WTC11 (cell line): ENCODE measurements at regions not wholly inside any gene's neighbourhood (a gene's known extent, or its start where the extent isn't known, plus 50 kb on each side); places are given as distances from the start of the nearest gene placed in this dataset.

Experiments
- ATAC-seq: fragments of 200-7000 bp; cut with Tn5 transposase; 2 replicates; pipeline ENCODE4 v1.10.0; 2021; ENCODE audit warnings: mild to moderate bottlenecking, moderate library complexity
- CTCF ChIA-PET: fragments of 300-600 bp; sonication (Branson Sonifier 250); formaldehyde crosslinking; loops from one replicate; lab custom pipeline; 2021; ENCODE audit warnings: antibody characterized with exemption; lab: Charles Lee
- POLR2A ChIA-PET: fragments of 350-600 bp; sonication (Branson Sonifier 250); formaldehyde crosslinking; loops from one replicate; lab custom pipeline; 2021; ENCODE audit warnings: antibody characterized with exemption; lab: Charles Lee
- DNase-seq: peaks from one replicate; pipeline ENCODE4 v3.0.0; 2021; ENCODE audit warnings: low spot score
- H3K27ac Mint-ChIP-seq: 2 replicates; pipeline ENCODE4 v1.8.0; 2021; ENCODE audit warnings: mixed read lengths
- H3K27me3 Mint-ChIP-seq: 2 replicates; pipeline ENCODE4 v1.8.0; 2021; ENCODE audit warnings: low read depth, mild to moderate bottlenecking, moderate library complexity, mixed read lengths
- H3K36me3 Mint-ChIP-seq: 2 replicates; pipeline ENCODE4 v1.8.0; 2021; ENCODE audit warnings: mixed read lengths
- H3K4me1 Mint-ChIP-seq: 2 replicates; pipeline ENCODE4 v1.8.0; 2022; ENCODE audit warnings: mixed read lengths
- H3K4me3 Mint-ChIP-seq: 2 replicates; pipeline ENCODE4 v1.8.0; 2021; ENCODE audit warnings: mild to moderate bottlenecking, moderate library complexity, mixed read lengths
- H3K9me3 Mint-ChIP-seq: 2 replicates; pipeline ENCODE4 v1.8.0; 2021; ENCODE audit warnings: mixed read lengths
- AFF4 ChIP-seq: sonication (generic); formaldehyde crosslinking; IDR thresholded peaks from 2 replicates; pipeline ENCODE4 v1.8.1; 2023; ENCODE audit warnings: mild to moderate bottlenecking, missing genetic modification reagents, borderline replicate concordance
- AR ChIP-seq: fragments of 250-450 bp; sonication (Bioruptor Pico); IDR thresholded peaks from 2 replicates; pipeline ENCODE4 v1.9.0; 2021; ENCODE audit warnings: mild to moderate bottlenecking
- CREM ChIP-seq: sonication (generic); formaldehyde crosslinking; IDR thresholded peaks from 2 replicates; pipeline ENCODE4 v1.8.1; 2022; ENCODE audit warnings: mild to moderate bottlenecking, missing genetic modification reagents, moderate library complexity
- E2F4 ChIP-seq: sonication (generic); formaldehyde crosslinking; IDR thresholded peaks from 2 replicates; pipeline ENCODE4 v1.8.1; 2022; ENCODE audit warnings: low read depth, mild to moderate bottlenecking, moderate library complexity, missing genetic modification reagents, borderline replicate concordance
- ESRRA ChIP-seq: sonication (generic); formaldehyde crosslinking; IDR thresholded peaks from 2 replicates; pipeline ENCODE4 v1.8.1; 2022; ENCODE audit warnings: mild to moderate bottlenecking, missing genetic modification reagents, borderline replicate concordance
- FOXJ3 ChIP-seq: sonication (generic); formaldehyde crosslinking; IDR thresholded peaks from 2 replicates; pipeline ENCODE4 v1.9.0; 2021; ENCODE audit warnings: missing genetic modification reagents, mild to moderate bottlenecking, borderline replicate concordance
- IRF2 ChIP-seq: sonication (generic); formaldehyde crosslinking; IDR thresholded peaks from 2 replicates; pipeline ENCODE4 v1.8.0; 2022; ENCODE audit warnings: low read depth, missing genetic modification reagents, borderline replicate concordance
- JUN ChIP-seq: sonication (generic); formaldehyde crosslinking; IDR thresholded peaks from 2 replicates; pipeline ENCODE4 v1.8.0; 2023; ENCODE audit warnings: mild to moderate bottlenecking, missing genetic modification reagents
- NR1H2 ChIP-seq: sonication (generic); formaldehyde crosslinking; IDR thresholded peaks from 2 replicates; pipeline ENCODE4 v1.9.0; 2021; ENCODE audit warnings: mild to moderate bottlenecking, moderate library complexity, missing genetic modification reagents
- PRRX2 ChIP-seq: fragments of 250-450 bp; sonication (Bioruptor Pico); IDR thresholded peaks from 2 replicates; pipeline ENCODE4 v1.8.0; 2021; ENCODE audit warnings: mild to moderate bottlenecking
- SMAD3 ChIP-seq: sonication (generic); formaldehyde crosslinking; IDR thresholded peaks from 2 replicates; pipeline ENCODE4 v1.8.0; 2022; ENCODE audit warnings: missing genetic modification reagents, mild to moderate bottlenecking, borderline replicate concordance
- SP1 ChIP-seq: sonication (generic); formaldehyde crosslinking; conservative IDR thresholded peaks from 2 replicates; pipeline ENCODE4 v1.8.1; 2022; ENCODE audit warnings: missing genetic modification reagents
- STAT6 ChIP-seq: sonication (generic); formaldehyde crosslinking; conservative IDR thresholded peaks from 2 replicates; pipeline ENCODE4 v1.8.1; 2023; ENCODE audit warnings: mild to moderate bottlenecking, low read depth, missing genetic modification reagents, moderate library complexity
- TEAD1 ChIP-seq: sonication (generic); formaldehyde crosslinking; IDR thresholded peaks from 2 replicates; pipeline ENCODE4 v1.8.0; 2022; ENCODE audit warnings: mild to moderate bottlenecking, missing genetic modification reagents
- TP53 ChIP-seq: sonication (generic); formaldehyde crosslinking; IDR thresholded peaks from 2 replicates; pipeline ENCODE4 v1.8.1; 2023; ENCODE audit warnings: mild to moderate bottlenecking, missing genetic modification reagents
- ZBTB43 ChIP-seq: sonication (generic); formaldehyde crosslinking; IDR thresholded peaks from 2 replicates; pipeline ENCODE4 v1.8.1; 2023; ENCODE audit warnings: mild to moderate bottlenecking, missing genetic modification reagents
- ZNF263 ChIP-seq: sonication (generic); formaldehyde crosslinking; IDR thresholded peaks from 2 replicates; pipeline ENCODE4 v1.8.1; 2022; ENCODE audit warnings: low read depth, mild to moderate bottlenecking, moderate library complexity, missing genetic modification reagents
- ZNF396 ChIP-seq: fragments of 250-450 bp; sonication (Bioruptor Pico); IDR thresholded peaks from 2 replicates; pipeline ENCODE4 v1.8.0; 2021; ENCODE audit warnings: mild to moderate bottlenecking, moderate library complexity, borderline replicate concordance
- ZNF423 ChIP-seq: fragments of 250-450 bp; sonication (Bioruptor Pico); IDR thresholded peaks from 2 replicates; pipeline ENCODE4 v2.1.2; 2022; ENCODE audit warnings: mild to moderate bottlenecking, moderate library complexity
- ZNF512 ChIP-seq: sonication (generic); formaldehyde crosslinking; IDR thresholded peaks from 2 replicates; pipeline ENCODE4 v1.8.1; 2022; ENCODE audit warnings: missing genetic modification reagents, borderline replicate concordance

GRCh38 chr1:201602413-201603265 is 63.7 kb downstream of the NAV1 start:
- no peak for ATAC-seq
- no peak for DNase-seq
- no peak overlapping the region for H3K4me3 Mint-ChIP-seq
- no peak for TF ChIP-seq ZNF512 (CRISPR knock-in tag)
- TF ChIP-seq ZNF396 (CRISPR knock-in tag) = no peak
- no peak for TF ChIP-seq IRF2
- no peak for TF ChIP-seq ZNF423
- TF ChIP-seq ZBTB43 (CRISPR knock-in tag) = no peak
- no peak for TF ChIP-seq SP1 (CRISPR knock-in tag)
- TF ChIP-seq ZNF263 (CRISPR knock-in tag) = no peak
- TF ChIP-seq STAT6 (CRISPR knock-in tag) = no peak
- no peak for TF ChIP-seq AFF4 (CRISPR knock-in tag)
- TF ChIP-seq CREM (CRISPR knock-in tag) = no peak
- no peak for TF ChIP-seq ESRRA (CRISPR knock-in tag)
- no peak for TF ChIP-seq TP53 (CRISPR knock-in tag)
- POLR2A ChIA-PET = interaction anchor here (0.8 to 0.9 kb wide), 2 partner anchors 12 to 46 kb away, joined by 3 to 4 read pairs; no protein-coding TSS in a partner anchor
- no peak overlapping the region for H3K27ac Mint-ChIP-seq
- CTCF ChIA-PET = interaction anchor here (0.6 to 1.0 kb wide), 6 partner anchors 19 to 294 kb away, joined by 3 to 4 read pairs (median 3); no protein-coding TSS in a partner anchor
- H3K4me1 Mint-ChIP-seq = no peaks in the 10 kb centered on the region
- H3K27me3 Mint-ChIP-seq = peaks cover 4% of the 10 kb centered on the region
- no peaks in the 10 kb centered on the region for H3K36me3 Mint-ChIP-seq
- no peaks in the 10 kb centered on the region for H3K9me3 Mint-ChIP-seq

GRCh38 chr1:201603613-201604232 is 64.8 kb downstream of the NAV1 start:
- no peaks in the 10 kb centered on the region for H3K36me3 Mint-ChIP-seq
- no peaks in the 10 kb centered on the region for H3K4me1 Mint-ChIP-seq
- no peak overlapping the region for H3K27ac Mint-ChIP-seq
- ChIA-PET CTCF (interaction anchor here (1.0 to 1.1 kb wide), 2 partner anchors 73 to 100 kb away, joined by 3 read pairs; no protein-coding TSS in a partner anchor), POLR2A (interaction anchor here (0.7 kb wide), 1 partner anchor 11 kb away, joined by 3 read pairs; no protein-coding TSS in a partner anchor)
- no peaks in the 10 kb centered on the region for H3K9me3 Mint-ChIP-seq
- H3K27me3 Mint-ChIP-seq = peaks cover 4% of the 10 kb centered on the region
- no peak for DNase-seq
- TF ChIP-seq JUN (no peak), SMAD3 (CRISPR knock-in tag) (no peak), FOXJ3 (CRISPR knock-in tag) (no peak), TEAD1 (CRISPR knock-in tag) (no peak), E2F4 (CRISPR knock-in tag) (no peak), NR1H2 (CRISPR knock-in tag) (no peak), PRRX2 (no peak), AR (CRISPR knock-in tag) (no peak)
- no peak for ATAC-seq
- H3K4me3 Mint-ChIP-seq = no peak overlapping the region
